Fibroblast of lung (primary cell): ENCODE measurements at regions not wholly inside any gene's neighbourhood (a gene's known extent, or its start where the extent isn't known, plus 50 kb on each side); places are given as distances from the start of the nearest gene placed in this dataset.
"Not testable (repeated sequence)": the region's sequence is repeated elsewhere in the genome, so short reads cannot be mapped to it uniquely, and the experiment has no call there.

Experiments used
- DNase-seq, 2 donors: peaks; one replicate each; pipeline versions ENCODE4 v3.0.0 to v3.0.0-alpha.2; 2010; ENCODE audit warnings: low read depth in 2 of 2
- H2AFZ ChIP-seq: 2 replicates; pipeline ENCODE4 v1.5.1; 2012; ENCODE audit warnings: low read length, control low read depth, inconsistent platforms
- H3K27ac ChIP-seq: 2 replicates; pipeline ENCODE4 v1.5.1; 2011; ENCODE audit warnings: low read length, control low read depth; ENCODE audit not compliant: insufficient read depth
- H3K27me3 ChIP-seq: 2 replicates; pipeline ENCODE4 v1.5.1; 2011; ENCODE audit warnings: mild to moderate bottlenecking, low read length; ENCODE audit not compliant: control insufficient read depth, insufficient read depth
- H3K36me3 ChIP-seq: 2 replicates; pipeline ENCODE4 v1.5.1; 2011; ENCODE audit warnings: low read length; ENCODE audit not compliant: control insufficient read depth, insufficient read depth
- H3K4me1 ChIP-seq: 2 replicates; pipeline ENCODE4 v1.5.1; 2011; ENCODE audit warnings: low read length; ENCODE audit not compliant: control insufficient read depth, insufficient read depth; ENCODE audit errors: extremely low read depth
- H3K4me2 ChIP-seq: 2 replicates; pipeline ENCODE4 v1.5.1; 2011; ENCODE audit warnings: low read length, control low read depth; ENCODE audit not compliant: insufficient read depth; ENCODE audit errors: extremely low read depth
- H3K4me3 ChIP-seq, 4 experiments: fragments of 200-600 bp in 1 of 4; sonication (generic) in 1 of 4; replicated peaks in 1 of 4; 2 replicates each; pipeline ENCODE4 v1.5.1; 2011 to 2016; ENCODE audit warnings: low read length in 4 of 4, low read depth in 3 of 4, mild to moderate bottlenecking in 3 of 4, control low read depth in 2 of 4, inconsistent platforms in 1 of 4, mixed read lengths in 1 of 4; ENCODE audit not compliant: insufficient read depth in 1 of 4; ENCODE audit errors: control extremely low read depth in 1 of 4
- H3K79me2 ChIP-seq: 2 replicates; pipeline ENCODE4 v1.5.1; 2012; ENCODE audit warnings: mild to moderate bottlenecking, low read length, inconsistent platforms; ENCODE audit not compliant: control insufficient read depth, insufficient read depth
- H3K9ac ChIP-seq: 2 replicates; pipeline ENCODE4 v1.5.1; 2011; ENCODE audit warnings: mild to moderate bottlenecking, low read length, control low read depth; ENCODE audit not compliant: insufficient read depth
- H3K9me3 ChIP-seq: 2 replicates; pipeline ENCODE4 v1.5.1; 2012; ENCODE audit warnings: low read depth, low read length; ENCODE audit not compliant: control insufficient read depth, insufficient read depth
- H4K20me1 ChIP-seq: 2 replicates; pipeline ENCODE4 v1.5.1; 2011; ENCODE audit warnings: low read length; ENCODE audit not compliant: control insufficient read depth, insufficient read depth; ENCODE audit errors: extremely low read depth
- CTCF ChIP-seq, 2 donors: IDR thresholded peaks in 1 of 2; conservative IDR thresholded peaks in 1 of 2; 1 replicate in 1 of 2; 2 replicates in 1 of 2; pipeline ENCODE4 v1.5.1; 2011 to 2012; ENCODE audit warnings: low read length in 2 of 2, control low read depth in 1 of 2, inconsistent platforms in 1 of 2, low read depth in 1 of 2, mild to moderate bottlenecking in 1 of 2
- EZH2 ChIP-seq: IDR thresholded peaks from 2 replicates; pipeline ENCODE4 v1.5.1; 2012; ENCODE audit warnings: low read length, control low read depth, mild to moderate bottlenecking; ENCODE audit errors: missing control alignments

- H3K4me3 ChIP-seq, result no peak overlapping the region
- H3K9me3 ChIP-seq, result no peaks in the 10 kb centered on the region
- TF ChIP-seq EZH2 (no peak), CTCF (conservative IDR thresholded peaks at IDR 0.05 in 1 of 2, IDR thresholded peaks at IDR 0.05 in 1 of 2; ENCODE audit: low read depth in 1 of 2, low read length in 2 of 2) (no peak)
- H3K4me1 ChIP-seq, result no peaks in the 10 kb centered on the region
- H2AFZ ChIP-seq, result no peak overlapping the region
- no peak for DNase-seq
- H3K4me2 ChIP-seq, result no peak overlapping the region
- H3K79me2 ChIP-seq, result no peaks in the 10 kb centered on the region
- H4K20me1 ChIP-seq, result no peaks in the 10 kb centered on the region
- no peaks in the 10 kb centered on the region for H3K27me3 ChIP-seq
- no peaks in the 10 kb centered on the region for H3K36me3 ChIP-seq
- no peak overlapping the region for H3K9ac ChIP-seq
- no peak overlapping the region for H3K27ac ChIP-seq
Observed at GRCh38 chr20:6282642-6283041, 159.8 kb upstream of the FERMT1 start.

GRCh38 chr20:6277661-6278240 lies 154.9 kb upstream of the FERMT1 start:
- H3K27me3 ChIP-seq, result no peaks in the 10 kb centered on the region
- H3K4me2 ChIP-seq, result no peak overlapping the region
- no peak overlapping the region for H3K9ac ChIP-seq
- no peaks in the 10 kb centered on the region for H3K79me2 ChIP-seq
- H3K27ac ChIP-seq, result no peak overlapping the region
- no peaks in the 10 kb centered on the region for H3K9me3 ChIP-seq
- no peak overlapping the region for H2AFZ ChIP-seq
- no peaks in the 10 kb centered on the region for H3K36me3 ChIP-seq
- peak in 1 of 2 donors; percentile 6 for DNase-seq
- H3K4me1 ChIP-seq, result no peaks in the 10 kb centered on the region
- TF ChIP-seq CTCF (conservative IDR thresholded peaks at IDR 0.05 in 1 of 2, IDR thresholded peaks at IDR 0.05 in 1 of 2; ENCODE audit: low read depth in 1 of 2, low read length in 2 of 2) (no peak), EZH2 (no peak)
- H3K4me3 ChIP-seq, result no peak overlapping the region
- no peaks in the 10 kb centered on the region for H4K20me1 ChIP-seq

GRCh38 chr20:6270404-6270803 lies 147.6 kb upstream of the FERMT1 start:
- not testable (repeated sequence) for H3K4me2 ChIP-seq, H3K27me3 ChIP-seq, H3K79me2 ChIP-seq

More at GRCh38 chr20:6270404-6270803, 147.6 kb upstream of the FERMT1 start:
- not testable (repeated sequence) for H3K36me3 ChIP-seq, H2AFZ ChIP-seq, H3K4me3 ChIP-seq, H3K9ac ChIP-seq, H3K4me1 ChIP-seq, DNase-seq, H4K20me1 ChIP-seq, H3K9me3 ChIP-seq, H3K27ac ChIP-seq
